ACC112 (cell line): ENCODE measurements at regions not wholly inside any gene's neighbourhood (a gene's known extent, or its start where the extent isn't known, plus 50 kb on each side); places are given as distances from the start of the nearest gene placed in this dataset.

ENCODE experiments used
- H2AFZ ChIP-seq: fragments of 200-600 bp; sonication (generic); one replicate; pipeline ENCODE4 v1.6.0; 2017; ENCODE audit warnings: antibody characterized with exemption, low read length; ENCODE audit not compliant: unreplicated experiment
- H3K27ac ChIP-seq: fragments of 200-600 bp; sonication (generic); 2 replicates; pipeline ENCODE4 v1.5.1; 2014; ENCODE audit warnings: low read depth, mild to moderate bottlenecking, antibody characterized with exemption, low read length, moderate library complexity
- H3K27me3 ChIP-seq: fragments of 200-600 bp; sonication (generic); 2 replicates; pipeline ENCODE4 v1.6.1; 2014; ENCODE audit warnings: mild to moderate bottlenecking, antibody characterized with exemption, low read length, moderate library complexity, mixed read lengths; ENCODE audit not compliant: insufficient read depth
- H3K36me3 ChIP-seq: fragments of 200-600 bp; sonication (generic); 2 replicates; pipeline ENCODE4 v1.6.1; 2016; ENCODE audit warnings: mild to moderate bottlenecking, antibody characterized with exemption, low read length, moderate library complexity, mixed read lengths; ENCODE audit not compliant: insufficient read depth
- H3K4me1 ChIP-seq: fragments of 200-600 bp; sonication (generic); one replicate; pipeline ENCODE4 v1.6.1; 2016; ENCODE audit warnings: low read length, mixed read lengths; ENCODE audit not compliant: insufficient read depth, unreplicated experiment, control insufficient read depth
- H3K4me3 ChIP-seq: fragments of 200-600 bp; sonication (generic); 2 replicates; pipeline ENCODE4 v1.5.1; 2014; ENCODE audit warnings: mild to moderate bottlenecking, low read depth, low read length
- H3K79me2 ChIP-seq: fragments of 200-600 bp; sonication (generic); one replicate; pipeline ENCODE4 v1.6.0; 2016; ENCODE audit warnings: low read length; ENCODE audit not compliant: control insufficient read depth, unreplicated experiment, insufficient read depth

DNA sequence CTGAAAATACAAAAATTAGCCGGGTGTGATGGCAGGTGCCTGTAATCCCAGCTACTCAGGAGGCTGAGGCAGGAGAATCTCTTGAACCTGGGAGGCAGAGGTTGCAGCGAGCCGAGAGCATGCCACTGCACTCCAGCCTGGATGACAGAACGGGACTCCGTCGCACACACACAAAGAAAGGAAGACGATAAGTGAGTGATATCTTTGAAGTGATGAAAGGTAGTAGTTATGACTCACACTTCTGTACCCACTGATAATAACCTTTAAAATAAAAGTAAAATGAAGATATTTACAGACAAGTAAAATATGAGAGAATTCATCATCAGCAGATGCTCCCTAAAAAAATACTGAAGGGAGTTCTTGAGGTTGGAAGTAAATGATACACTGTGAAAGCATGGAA lies 171.3 kb upstream of the CRY1 start:
- Histone ChIP-seq H3K27ac (no peak overlapping the region), H2AFZ (no peak overlapping the region), H3K4me3 (no peak overlapping the region), H3K79me2 (no peaks in the 10 kb centered on the region), H3K4me1 (no peaks in the 10 kb centered on the region), H3K27me3 (no peaks in the 10 kb centered on the region), H3K36me3 (no peaks in the 10 kb centered on the region)

DNA sequence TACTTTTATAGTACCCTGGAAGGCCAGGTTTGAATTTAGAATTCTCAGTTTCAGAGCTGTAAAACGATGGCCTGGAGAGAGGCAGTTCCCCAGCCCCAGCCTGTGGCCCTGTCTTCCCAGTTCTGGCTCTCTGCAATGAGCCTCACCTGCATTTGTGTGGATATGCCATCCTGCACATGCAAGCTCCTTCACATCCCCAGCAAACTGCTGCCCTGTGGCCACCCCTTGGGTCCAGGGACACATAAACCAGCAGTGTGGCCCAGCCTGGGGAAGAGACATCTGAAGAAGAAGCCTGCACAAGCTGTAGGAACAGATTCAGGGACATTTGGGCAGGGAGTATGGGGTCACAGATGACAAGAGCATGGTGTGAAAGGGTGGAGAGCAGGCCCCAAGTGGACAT lies 174.3 kb upstream of the CRY1 start:
- no peak overlapping the region for H3K27ac ChIP-seq
- no peak overlapping the region for H2AFZ ChIP-seq
- no peak overlapping the region for H3K4me3 ChIP-seq
- H3K4me1 ChIP-seq: no peaks in the 10 kb centered on the region
- H3K27me3 ChIP-seq: no peaks in the 10 kb centered on the region
- no peaks in the 10 kb centered on the region for H3K36me3 ChIP-seq
- no peaks in the 10 kb centered on the region for H3K79me2 ChIP-seq

DNA sequence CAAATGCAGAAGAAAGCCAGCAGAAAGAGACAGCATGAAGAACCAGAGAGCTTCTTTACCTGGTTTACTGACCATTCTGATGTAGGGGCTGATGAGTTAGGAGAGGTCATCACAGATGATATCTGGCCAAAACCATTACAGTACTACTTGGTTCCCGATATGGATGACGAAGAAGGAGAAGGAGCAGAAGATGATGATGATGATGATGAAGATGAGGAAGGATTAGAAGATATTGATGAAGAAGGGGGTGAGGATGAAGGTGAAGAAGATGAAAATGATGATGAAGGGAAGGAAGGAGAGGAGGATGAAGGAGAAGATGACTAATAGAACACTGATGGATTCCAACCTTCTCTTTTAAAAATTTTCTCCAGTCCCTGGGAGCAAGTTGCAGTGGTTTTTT lies 178.2 kb upstream of the CRY1 start:
- Histone ChIP-seq H3K36me3 (no peaks in the 10 kb centered on the region), H3K79me2 (no peaks in the 10 kb centered on the region), H3K27ac (no peak overlapping the region), H2AFZ (no peak overlapping the region), H3K27me3 (no peaks in the 10 kb centered on the region), H3K4me1 (no peaks in the 10 kb centered on the region), H3K4me3 (no peak overlapping the region)

DNA sequence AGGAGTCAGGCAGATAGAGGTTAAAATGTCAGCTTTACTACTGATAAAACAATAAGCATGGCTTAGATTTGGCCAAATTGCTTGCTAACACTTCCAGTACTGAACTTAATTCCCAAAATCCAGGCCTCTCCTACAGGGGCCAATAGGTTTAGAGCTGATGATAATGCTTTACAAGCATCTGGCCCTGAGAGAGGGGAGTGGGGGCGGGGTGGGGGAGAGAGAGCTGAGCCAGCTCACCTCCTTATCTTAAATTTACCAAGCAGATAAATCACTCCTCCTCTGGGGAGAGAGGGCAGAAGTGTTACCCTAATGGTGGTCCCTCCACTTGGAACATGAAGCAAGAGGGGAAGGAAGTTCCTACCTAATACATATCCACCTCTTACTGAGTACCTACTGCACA lies 182.2 kb upstream of the CRY1 start:
- no peak overlapping the region for H2AFZ ChIP-seq
- H3K4me1 ChIP-seq: peaks cover 8% of the 10 kb centered on the region
- H3K27ac ChIP-seq: no peak overlapping the region
- no peaks in the 10 kb centered on the region for H3K36me3 ChIP-seq
- H3K4me3 ChIP-seq: no peak overlapping the region
- no peaks in the 10 kb centered on the region for H3K27me3 ChIP-seq
- no peaks in the 10 kb centered on the region for H3K79me2 ChIP-seq

DNA sequence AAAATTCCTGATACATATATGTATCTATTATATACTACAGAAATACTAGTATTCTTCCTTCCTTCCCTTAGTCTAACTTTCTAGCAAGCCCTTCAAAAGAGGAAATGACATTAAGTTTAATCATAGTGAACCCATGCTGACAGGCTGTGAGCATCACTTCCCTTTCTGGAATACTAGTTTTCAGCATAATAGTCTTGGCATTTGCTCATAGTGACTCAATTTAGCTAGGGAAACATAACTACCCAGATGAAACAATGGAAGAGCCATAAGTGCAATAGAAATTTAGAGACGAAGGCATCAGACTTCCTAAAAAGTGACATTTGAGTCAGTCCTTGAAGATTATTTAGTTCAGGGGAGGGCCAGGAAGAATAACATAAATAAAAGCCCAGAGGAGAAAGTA lies 184.5 kb upstream of the CRY1 start:
- peaks cover 8% of the 10 kb centered on the region for H3K4me1 ChIP-seq
- no peaks in the 10 kb centered on the region for H3K79me2 ChIP-seq
- H3K4me3 ChIP-seq: no peak overlapping the region
- H3K36me3 ChIP-seq: no peaks in the 10 kb centered on the region
- peak overlapping the region; percentile 50 for H3K27ac ChIP-seq
- no peak overlapping the region for H2AFZ ChIP-seq
- H3K27me3 ChIP-seq: no peaks in the 10 kb centered on the region

DNA sequence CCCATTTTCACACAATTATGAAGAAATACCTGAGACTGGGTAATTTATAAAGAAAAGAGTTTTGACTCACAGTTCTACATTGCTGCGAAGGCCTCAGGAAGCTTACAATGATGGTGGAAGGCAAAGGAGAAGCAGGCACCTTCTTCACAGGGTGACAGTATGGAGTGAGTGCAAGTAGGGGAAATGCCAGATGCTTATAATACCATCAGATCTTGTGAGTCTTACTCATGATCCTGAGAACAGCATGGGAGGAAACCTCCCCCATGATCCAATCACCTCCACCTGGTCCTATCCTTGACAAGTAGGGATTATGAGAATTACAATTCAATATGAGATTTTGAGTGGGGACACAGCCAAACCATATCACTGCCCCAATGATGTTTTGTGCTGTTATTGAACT lies 189.3 kb upstream of the CRY1 start:
- Histone ChIP-seq H3K4me3 (no peak overlapping the region), H2AFZ (no peak overlapping the region), H3K4me1 (peaks cover under 1% of the 10 kb centered on the region), H3K79me2 (no peaks in the 10 kb centered on the region), H3K36me3 (no peaks in the 10 kb centered on the region), H3K27ac (no peak overlapping the region), H3K27me3 (no peaks in the 10 kb centered on the region)

DNA sequence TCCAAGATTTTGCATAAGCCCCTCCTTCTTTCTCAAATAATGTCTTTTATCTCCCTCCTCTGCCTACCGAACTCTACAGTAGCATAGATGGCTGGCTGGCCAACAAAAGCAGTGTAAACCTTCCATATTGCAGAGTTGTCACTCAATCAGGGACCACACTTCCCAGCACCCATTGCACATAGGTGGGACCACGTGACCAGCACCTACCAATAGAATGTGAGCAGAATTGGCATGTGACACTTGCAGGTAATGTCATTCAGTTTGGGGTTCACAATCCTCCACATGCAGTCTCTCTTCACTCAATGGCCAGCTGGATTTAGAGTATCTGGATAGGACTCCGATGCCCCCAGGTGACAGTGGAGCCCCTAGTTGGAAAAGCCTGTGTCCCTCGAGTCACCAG lies 190.3 kb upstream of the CRY1 start:
- Histone ChIP-seq H3K79me2 (no peaks in the 10 kb centered on the region), H3K27me3 (no peaks in the 10 kb centered on the region)

DNA sequence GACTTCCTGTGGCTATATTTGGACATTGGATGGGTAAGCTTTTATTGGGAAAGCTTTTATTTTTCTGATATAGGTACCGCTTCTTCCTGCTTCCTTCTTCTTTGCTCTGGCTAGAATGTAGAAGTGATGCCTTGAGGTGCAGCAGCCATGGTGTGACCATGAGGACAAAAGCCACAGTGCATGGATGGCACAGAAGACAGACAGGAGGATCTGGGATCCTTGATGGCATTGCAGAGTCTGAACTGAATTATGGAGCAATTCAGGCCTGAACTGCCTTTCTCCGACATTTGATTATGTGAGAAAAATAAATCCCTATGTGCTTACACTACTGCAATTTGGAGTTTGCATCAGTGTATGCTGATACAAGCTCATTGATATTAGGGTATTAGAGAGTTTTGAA lies 191.3 kb upstream of the CRY1 start:
- Histone ChIP-seq H3K4me1 (no peaks in the 10 kb centered on the region), H3K79me2 (no peaks in the 10 kb centered on the region), H3K36me3 (no peaks in the 10 kb centered on the region), H3K27ac (no peak overlapping the region), H3K4me3 (no peak overlapping the region), H3K27me3 (no peaks in the 10 kb centered on the region), H2AFZ (no peak overlapping the region)

More for the DNA sequence above, 190.3 kb upstream of the CRY1 start:
- Histone ChIP-seq H3K4me3 (no peak overlapping the region), H3K36me3 (no peaks in the 10 kb centered on the region), H2AFZ (no peak overlapping the region), H3K4me1 (no peaks in the 10 kb centered on the region), H3K27ac (no peak overlapping the region)

DNA sequence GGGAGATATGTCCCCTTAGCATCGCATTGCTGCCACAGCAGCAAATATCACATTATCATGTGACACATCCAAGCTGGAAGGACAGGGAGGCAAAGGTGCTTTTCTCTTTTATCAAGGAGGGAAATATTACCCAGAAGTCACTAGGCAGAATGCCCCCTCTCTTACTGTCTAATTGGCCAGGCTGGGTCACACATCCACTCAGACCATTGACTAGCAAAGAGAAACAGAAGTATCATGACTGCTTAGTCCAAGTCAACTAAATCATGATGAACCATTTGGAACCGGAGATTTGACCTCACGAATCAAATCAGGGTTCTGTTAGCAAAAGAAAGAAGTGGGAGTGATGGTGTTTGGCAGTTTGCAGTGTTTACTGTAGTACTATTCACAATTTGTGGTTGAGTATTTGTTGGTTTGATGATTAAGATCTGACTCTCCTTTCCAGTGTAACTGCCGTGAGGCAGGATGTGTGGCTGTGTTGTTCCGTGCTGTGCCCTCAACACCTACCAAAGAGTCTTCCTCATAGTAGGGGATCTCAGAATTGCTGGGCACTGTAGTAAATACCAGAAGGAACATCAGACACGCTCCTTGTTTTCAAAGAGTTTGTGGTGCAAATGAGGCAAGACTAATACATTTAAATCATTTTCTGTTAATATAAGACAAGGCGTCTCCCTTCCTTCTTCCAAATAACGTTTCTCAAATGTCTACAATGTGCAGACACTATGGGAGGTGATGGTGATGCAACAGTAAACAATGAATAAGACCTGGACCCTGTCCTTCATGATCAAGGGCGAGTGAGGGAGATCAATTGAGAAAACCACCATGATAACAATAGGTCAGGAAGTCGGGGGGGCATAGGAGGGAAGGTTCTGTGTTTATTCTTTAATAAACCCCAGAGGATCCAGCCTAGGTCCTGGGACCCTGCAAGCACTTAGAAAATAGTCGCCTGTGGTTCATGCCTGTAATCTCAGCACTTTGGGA lies 194.4 kb upstream of the CRY1 start:
- no peaks in the 10 kb centered on the region for H3K27me3 ChIP-seq

DNA sequence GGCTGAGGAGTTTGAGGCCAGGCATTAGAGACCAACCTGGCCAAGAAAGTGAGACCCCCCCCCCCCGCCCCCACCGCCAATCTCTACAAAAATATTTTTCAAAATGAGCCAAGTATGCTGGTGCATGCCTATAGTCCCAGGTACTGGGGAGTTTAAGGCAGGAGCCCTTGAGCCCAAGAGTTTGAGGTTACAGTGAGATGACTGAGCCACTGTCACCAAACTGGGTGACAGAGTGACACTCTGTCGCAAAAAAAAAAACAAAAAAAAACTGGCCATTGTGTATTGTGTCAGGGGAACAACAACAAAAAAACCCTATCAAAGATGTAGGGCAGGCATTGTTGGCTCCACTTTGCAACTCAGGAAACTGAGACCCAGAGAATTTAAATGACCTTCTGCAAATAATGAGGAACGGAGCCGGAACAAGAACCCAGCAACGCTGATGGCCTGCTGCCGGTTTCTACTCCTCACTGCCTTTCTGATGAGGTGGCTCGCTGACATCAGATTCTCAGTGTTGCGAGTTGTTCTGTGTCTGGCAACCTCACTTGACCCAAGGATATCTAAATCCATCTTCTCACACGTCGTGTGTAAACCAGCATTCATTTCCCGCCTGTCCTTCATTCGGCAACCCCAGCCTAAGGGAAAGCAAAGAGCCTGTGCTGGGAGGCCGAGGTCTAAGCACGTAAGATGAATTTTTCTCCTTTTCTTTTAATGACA lies 195.2 kb upstream of the CRY1 start:
- H3K79me2 ChIP-seq: no peaks in the 10 kb centered on the region
- no peaks in the 10 kb centered on the region for H3K4me1 ChIP-seq
- no peak overlapping the region for H2AFZ ChIP-seq
- no peaks in the 10 kb centered on the region for H3K27me3 ChIP-seq
- no peak overlapping the region for H3K27ac ChIP-seq
- no peaks in the 10 kb centered on the region for H3K36me3 ChIP-seq
- H3K4me3 ChIP-seq: no peak overlapping the region

More for the DNA sequence above, 194.4 kb upstream of the CRY1 start:
- Histone ChIP-seq H2AFZ (no peak overlapping the region), H3K4me3 (no peak overlapping the region), H3K4me1 (no peaks in the 10 kb centered on the region), H3K27ac (no peak overlapping the region), H3K36me3 (no peaks in the 10 kb centered on the region), H3K79me2 (no peaks in the 10 kb centered on the region)

DNA sequence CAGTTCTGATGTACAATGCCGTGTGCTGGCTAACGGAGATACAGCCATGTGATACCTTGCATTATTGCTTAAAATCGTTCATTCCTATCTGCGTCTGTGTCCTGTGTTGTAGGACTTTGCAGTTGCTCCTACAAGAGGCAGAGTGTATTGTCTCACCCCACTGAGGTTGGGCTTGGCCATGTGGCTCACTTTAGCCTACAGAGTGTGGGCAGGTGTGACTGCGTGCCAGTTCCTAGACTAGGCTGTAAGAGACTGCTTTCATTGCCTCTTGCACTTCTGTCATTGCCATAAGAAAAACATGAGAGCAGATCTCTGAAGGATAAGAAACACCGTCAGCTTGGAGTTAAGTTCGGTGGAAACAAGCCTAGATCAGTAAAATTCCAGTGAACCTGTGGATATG lies 197.7 kb upstream of the CRY1 start:
- no peaks in the 10 kb centered on the region for H3K27me3 ChIP-seq
- no peaks in the 10 kb centered on the region for H3K36me3 ChIP-seq
- no peaks in the 10 kb centered on the region for H3K79me2 ChIP-seq
- H3K27ac ChIP-seq: no peak overlapping the region
- H2AFZ ChIP-seq: no peak overlapping the region
- no peaks in the 10 kb centered on the region for H3K4me1 ChIP-seq
- no peak overlapping the region for H3K4me3 ChIP-seq
